GM21717 (cell line): ENCODE measurements at regions not wholly inside any gene's neighbourhood (a gene's known extent, or its start where the extent isn't known, plus 50 kb on each side); places are given as distances from the start of the nearest gene placed in this dataset.

Experiments used
- ATAC-seq: cut with Tn5 transposase; IDR thresholded peaks from one replicate; pipeline ENCODE4 v1.9.1; 2021; ENCODE audit warnings: mild to moderate bottlenecking, moderate library complexity; ENCODE audit not compliant: unreplicated experiment

- ATAC-seq = no peak
Measured at GRCh38 chr1:58312461-58312860, 234.1 kb downstream of the OMA1 start.

GRCh38 chr1:58310881-58311280 is 235.6 kb downstream of the OMA1 start:
- no peak for ATAC-seq

GRCh38 chr1:58310469-58310868 is 236.1 kb downstream of the OMA1 start:
- ATAC-seq = no peak

- ATAC-seq = no peak
Measured at GRCh38 chr1:58308206-58308605, 238.3 kb downstream of the OMA1 start.

- ATAC-seq = no peak
Measured at GRCh38 chr1:58307431-58307830, 239.1 kb downstream of the OMA1 start.

GRCh38 chr1:58305622-58306021 is 240.9 kb downstream of the OMA1 start:
- no peak for ATAC-seq

- no peak for ATAC-seq
Measured at GRCh38 chr1:58304346-58304975, 242.1 kb downstream of the OMA1 start.

- ATAC-seq = no peak
Measured at GRCh38 chr1:58303841-58304240, 242.7 kb downstream of the OMA1 start.

GRCh38 chr1:58293388-58293787 is 253.1 kb downstream of the OMA1 start:
- ATAC-seq = no peak

GRCh38 chr1:58290685-58291372 is 255.7 kb downstream of the OMA1 start:
- no peak for ATAC-seq

- ATAC-seq = no peak
Measured at GRCh38 chr1:58288624-58289142, 257.8 kb downstream of the OMA1 start.

GRCh38 chr1:58287894-58288623 is 258.5 kb downstream of the OMA1 start:
- ATAC-seq = no peak

- ATAC-seq = no peak
Measured at GRCh38 chr1:58284225-58284510, 262.4 kb downstream of the OMA1 start.

GRCh38 chr1:58283388-58284224 is 262.9 kb downstream of the OMA1 start:
- no peak for ATAC-seq

GRCh38 chr1:58282623-58283387 is 263.7 kb downstream of the OMA1 start:
- ATAC-seq = no peak

GRCh38 chr1:58266242-58266641 is 280.3 kb downstream of the OMA1 start:
- ATAC-seq = no peak

GRCh38 chr1:58264462-58264861 is 282.1 kb downstream of the OMA1 start:
- no peak for ATAC-seq

- no peak for ATAC-seq
Measured at GRCh38 chr1:58262702-58263101, 283.8 kb downstream of the OMA1 start.

- no peak for ATAC-seq
Measured at GRCh38 chr1:58258082-58258481, 288.4 kb downstream of the OMA1 start.

- ATAC-seq = no peak
Measured at GRCh38 chr1:58257003-58257402, 289.5 kb downstream of the OMA1 start.
